GM20431 (cell line): ENCODE measurements at regions not wholly inside any gene's neighbourhood (a gene's known extent, or its start where the extent isn't known, plus 50 kb on each side); places are given as distances from the start of the nearest gene placed in this dataset.

ENCODE experiments used
- in situ Hi-C: fragments of 300-500 bp; cut with MseI, MboI; formaldehyde crosslinking; loops from one replicate; pipeline ENCODE4 v1.15.0; 2020; ENCODE audit warnings: low sequenced_read_pairs; ENCODE audit not compliant: unreplicated experiment

GRCh38 chr13:34078334-34078999 lies 260.5 kb downstream of the RFC3 start:
- in situ Hi-C loops = no loop called here

GRCh38 chr13:34085204-34085603 lies 267.3 kb downstream of the RFC3 start:
- in situ Hi-C loops = no loop called here

DNA sequence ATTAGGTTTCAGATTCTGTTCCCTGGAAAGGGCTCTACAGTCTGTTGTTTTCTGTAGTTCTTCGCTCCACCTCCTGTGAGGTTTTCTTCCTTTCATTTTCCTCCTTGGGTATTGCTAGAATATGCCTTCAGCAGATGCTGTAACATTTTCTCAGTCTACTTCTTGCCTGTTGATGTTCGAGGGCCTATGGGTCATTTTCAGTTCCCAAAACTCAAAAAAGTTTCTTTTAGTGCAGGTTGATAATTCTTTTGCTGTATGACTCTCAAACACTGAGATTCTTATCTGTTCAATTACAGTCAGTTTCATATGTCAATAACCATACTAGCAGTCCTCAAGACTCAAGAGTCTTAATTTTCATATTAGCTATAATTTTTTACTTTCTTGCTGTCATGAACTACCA lies 268.3 kb downstream of the RFC3 start:
- in situ Hi-C loops = no loop called here

GRCh38 chr13:34087791-34088190 lies 269.8 kb downstream of the RFC3 start:
- in situ Hi-C loops = no loop called here

GRCh38 chr13:34103854-34104253 lies 285.9 kb downstream of the RFC3 start:
- in situ Hi-C loops = no loop called here

DNA sequence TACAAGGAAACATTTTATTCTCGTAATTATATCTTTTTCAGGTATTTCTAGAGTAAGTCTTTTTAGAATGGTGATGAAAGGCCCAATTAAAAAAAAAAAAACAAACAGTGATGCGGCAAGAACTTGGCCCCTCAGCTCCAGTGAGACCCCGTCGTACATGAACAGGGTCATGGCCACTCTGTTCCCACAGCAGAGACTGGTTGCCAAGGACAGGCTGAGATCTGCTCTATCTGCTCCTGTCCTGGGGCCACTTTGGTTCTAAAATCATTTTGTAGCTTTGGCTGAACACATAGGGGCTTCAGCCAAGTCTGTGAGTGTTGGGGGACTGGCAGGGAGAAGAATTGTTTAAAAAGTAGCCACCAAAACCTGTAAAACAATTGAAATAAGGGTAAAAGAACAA lies 286.9 kb downstream of the RFC3 start:
- in situ Hi-C loops = no loop called here

DNA sequence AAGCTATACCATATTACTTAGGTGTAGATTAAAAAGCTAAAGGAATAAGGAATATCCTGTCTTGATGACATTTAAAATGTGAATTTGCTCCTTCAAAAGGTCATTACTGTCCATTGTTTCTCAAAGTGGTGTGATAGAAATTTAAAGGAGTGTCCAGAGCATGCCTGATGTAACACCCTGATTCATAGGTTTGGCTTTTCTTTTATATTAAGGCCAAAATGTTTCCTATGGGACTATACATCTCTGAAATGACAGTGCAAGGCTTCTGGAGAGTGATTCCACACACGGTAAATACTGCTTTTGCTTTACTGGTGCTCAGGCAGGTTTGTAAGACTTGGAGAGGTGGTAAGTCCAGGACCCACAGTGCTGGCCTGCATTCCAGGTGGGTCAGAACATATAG lies 289.9 kb downstream of the RFC3 start:
- in situ Hi-C loops = no loop called here

DNA sequence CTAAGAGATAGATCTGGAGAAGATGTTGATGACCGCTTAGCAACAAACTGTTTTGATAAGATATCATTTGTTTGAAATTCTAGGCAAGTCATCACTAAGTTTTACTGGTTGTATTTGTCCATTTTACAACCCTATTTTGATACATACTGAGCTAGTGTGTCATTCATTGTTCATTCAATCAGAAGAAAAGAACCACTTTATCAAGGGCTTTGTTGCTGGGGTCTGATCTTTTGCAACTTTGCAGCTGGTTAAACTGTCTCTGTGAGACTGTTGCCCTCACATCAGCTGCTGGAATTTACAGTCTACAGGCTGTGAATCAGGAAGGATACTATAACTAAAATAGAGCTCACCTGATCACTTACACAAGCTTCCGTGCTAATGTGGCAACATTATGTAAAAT lies 290.5 kb downstream of the RFC3 start:
- in situ Hi-C loops = no loop called here

GRCh38 chr13:34114581-34114980 lies 296.6 kb downstream of the RFC3 start:
- in situ Hi-C loops = no loop called here

- in situ Hi-C loops = no loop called here
These were observed 298.7 kb downstream of the RFC3 start for GRCh38 chr13:34116651-34117050.

- in situ Hi-C loops = no loop called here
These were observed 306.8 kb downstream of the RFC3 start for GRCh38 chr13:34124666-34125306.

- in situ Hi-C loops = no loop called here
These were observed 309.6 kb downstream of the RFC3 start for GRCh38 chr13:34127523-34127922.

DNA sequence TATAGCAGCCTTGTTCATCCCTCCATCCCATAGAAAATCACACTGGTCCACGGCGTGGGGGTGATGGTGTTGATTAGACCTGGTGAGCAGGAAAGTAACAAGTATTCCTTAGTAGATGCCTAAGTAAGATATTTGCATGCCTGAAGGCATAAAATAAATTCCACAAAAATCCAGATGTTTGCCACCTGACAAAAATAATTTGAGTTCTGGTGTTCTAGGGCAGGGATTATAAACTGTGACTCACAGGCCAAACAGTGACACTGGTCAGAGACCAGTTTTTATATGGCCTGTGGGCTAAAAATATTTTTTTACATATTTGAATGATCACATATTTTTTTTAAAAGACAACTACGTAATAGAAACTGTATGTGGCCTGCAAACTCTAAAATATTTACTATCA lies 310.7 kb downstream of the RFC3 start:
- in situ Hi-C loops = no loop called here

DNA sequence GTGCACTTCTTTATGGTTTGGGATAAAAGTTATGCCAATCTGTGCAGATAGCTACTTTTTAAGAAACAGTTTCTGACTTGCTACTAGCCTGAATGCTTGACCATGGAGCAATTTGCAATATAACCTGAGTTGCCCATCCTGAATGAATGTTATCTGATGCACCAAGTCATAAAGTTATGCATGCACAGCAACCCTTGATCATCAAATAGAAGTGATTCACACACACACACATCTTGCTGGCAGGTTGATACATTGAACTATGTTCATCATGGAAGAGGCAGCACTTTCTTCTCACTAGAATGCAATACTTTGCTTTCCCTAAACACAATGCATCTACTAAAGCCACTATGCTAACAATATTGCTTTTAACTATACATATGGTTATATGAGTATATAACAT lies 311.5 kb downstream of the RFC3 start:
- in situ Hi-C loops = no loop called here

- in situ Hi-C loops = no loop called here
These were observed 319.3 kb downstream of the RFC3 start for GRCh38 chr13:34137200-34137599.

DNA sequence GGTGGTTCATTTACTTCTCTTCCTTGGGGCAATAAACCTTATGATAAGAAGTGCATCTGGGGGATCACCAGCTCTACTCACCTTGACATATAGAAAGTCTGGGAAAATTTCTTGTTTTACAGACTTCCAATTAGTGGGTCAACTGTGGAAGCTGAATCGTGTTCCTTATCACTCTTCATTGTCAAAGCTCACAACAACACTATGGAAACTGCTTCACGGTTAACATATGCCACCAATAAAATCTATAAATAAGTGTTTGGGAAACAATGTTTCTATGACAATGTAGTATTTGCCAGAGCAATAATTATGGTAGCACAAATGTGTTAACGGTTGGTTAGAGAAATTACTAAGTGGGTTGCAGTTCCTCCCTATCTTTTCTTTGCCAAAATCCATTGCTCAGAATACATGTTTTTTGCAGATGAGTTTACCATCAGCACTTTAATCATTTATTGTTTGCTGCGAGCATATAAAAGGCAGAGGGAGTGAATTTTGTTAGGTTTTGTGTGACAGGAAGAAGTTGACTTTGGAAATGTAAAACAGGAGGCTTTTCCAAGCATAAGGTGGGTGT lies 321.8 kb downstream of the RFC3 start:
- in situ Hi-C loops = no loop called here

DNA sequence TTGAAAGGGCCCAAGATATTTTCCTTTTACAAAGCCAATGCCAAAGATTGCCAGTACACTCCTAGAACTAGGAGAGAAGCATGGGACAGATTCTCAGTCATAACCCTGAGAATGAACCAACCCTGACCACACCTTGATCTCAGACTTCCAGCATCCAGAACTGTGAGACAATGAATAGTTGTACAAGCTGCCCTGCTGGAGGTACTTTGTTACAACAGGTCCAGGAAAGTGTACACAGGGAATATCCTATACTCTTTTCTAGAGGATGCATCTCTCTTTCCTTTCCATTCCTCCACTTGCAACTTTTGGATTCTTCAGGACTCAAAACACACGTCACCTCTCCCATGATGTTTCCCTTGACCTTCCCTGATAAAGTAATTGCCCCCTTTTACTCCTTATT lies 325.7 kb downstream of the RFC3 start:
- in situ Hi-C loops = no loop called here

DNA sequence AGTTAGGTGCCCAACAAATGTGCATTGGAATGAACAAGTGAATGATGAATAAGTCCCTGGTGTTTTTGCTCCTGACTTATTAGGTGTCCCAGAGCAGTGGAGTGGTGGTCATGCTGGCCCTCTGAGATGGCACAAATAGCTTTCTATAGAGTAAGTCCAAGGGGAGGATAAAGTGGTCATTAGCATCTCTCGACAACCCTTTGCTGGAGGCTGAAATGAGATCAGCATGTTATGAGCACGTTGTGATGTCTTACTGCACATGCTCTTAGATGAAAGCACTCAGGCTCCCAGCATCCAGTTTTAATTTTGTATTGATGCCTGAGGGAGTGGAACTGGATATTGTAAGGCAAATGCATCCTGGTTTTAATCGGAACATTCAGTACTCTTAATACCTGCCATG lies 326.2 kb downstream of the RFC3 start:
- in situ Hi-C loops = no loop called here

DNA sequence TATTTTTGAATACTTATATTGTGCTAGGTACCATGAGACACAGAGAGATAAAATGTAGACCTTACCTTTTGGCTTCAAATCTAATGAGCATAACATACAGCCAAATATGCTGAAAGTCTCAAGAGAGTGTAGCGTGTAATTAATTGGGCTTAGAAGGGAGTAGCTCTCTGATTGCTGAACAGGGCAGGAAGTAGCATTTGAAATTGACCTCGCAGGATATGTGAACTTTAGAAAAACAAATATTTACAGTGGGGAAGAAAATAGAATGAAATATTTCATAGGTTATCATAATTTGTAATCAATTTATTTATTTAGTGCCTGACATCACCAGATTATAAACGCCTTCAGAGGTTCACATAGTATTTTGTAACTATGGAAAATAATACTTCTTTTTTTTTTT lies 327.1 kb downstream of the RFC3 start:
- in situ Hi-C loops = no loop called here

GRCh38 chr13:34148359-34148758 lies 330.4 kb downstream of the RFC3 start:
- in situ Hi-C loops = no loop called here

GRCh38 chr13:34151885-34152284 lies 333.9 kb downstream of the RFC3 start:
- in situ Hi-C loops = no loop called here

- in situ Hi-C loops = no loop called here
These were observed 334.5 kb downstream of the RFC3 start for GRCh38 chr13:34152409-34152808.
